ENCODE measurements at regions not wholly inside any gene's neighbourhood (a gene's known extent, or its start where the extent isn't known, plus 50 kb on each side); places are given as distances from the start of the nearest gene placed in this dataset.

- WGBS, 3 donors = 51 to 60% (median 52%) methylated on average over 3 of the region's 3 CpGs
- H3K4me1 ChIP-seq (ENCODE audit: insufficient read depth) = peaks cover 1% of the 10 kb centered on the region
- intact Hi-C loops (cut with DNase I) = no loop called here
- DNase-seq = no peak
- H3K27ac ChIP-seq = no peak overlapping the region
- TF ChIP-seq POLR2A (IDR thresholded peaks at IDR 0.05) (no peak), EP300 (IDR thresholded peaks at IDR 0.05) (no peak)
- H3K27me3 ChIP-seq = no peaks in the 10 kb centered on the region
- H3K4me3 ChIP-seq = no peak overlapping the region
- H3K36me3 ChIP-seq = no peaks in the 10 kb centered on the region
- H3K9me3 ChIP-seq = no peaks in the 10 kb centered on the region
Measured at GRCh38 chr5:33073881-33074327, 362.8 kb downstream of the NPR3 start.

DNA sequence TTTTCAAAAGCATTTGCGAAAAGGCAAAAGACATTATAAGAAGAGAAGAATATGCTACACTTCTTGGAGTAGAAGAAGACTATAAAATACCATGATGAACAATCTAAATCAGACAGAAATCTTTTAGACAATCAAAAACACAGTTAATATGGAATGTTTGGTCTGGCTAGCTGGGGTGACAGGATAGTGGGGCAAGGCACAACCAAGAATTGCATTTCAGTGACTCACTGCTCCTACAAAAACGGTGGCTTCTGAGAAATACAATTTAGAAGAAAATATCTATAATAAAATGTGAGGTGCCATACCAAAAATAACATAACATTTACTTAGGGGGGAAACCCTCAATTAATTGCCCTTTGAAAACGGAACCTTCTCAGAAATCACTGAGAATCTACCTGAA, 363.4 kb downstream of the NPR3 start:
- intact Hi-C loops (cut with DNase I) = no loop called here
- no peak overlapping the region for H3K27ac ChIP-seq
- H3K4me3 ChIP-seq = no peak overlapping the region
- peaks cover 1% of the 10 kb centered on the region for H3K4me1 ChIP-seq (ENCODE audit: insufficient read depth)
- WGBS, 3 donors = 83 to 87% (median 86%) methylated on average over 3 of the region's 3 CpGs
- H3K27me3 ChIP-seq = no peaks in the 10 kb centered on the region
- no peak for DNase-seq
- no peaks in the 10 kb centered on the region for H3K36me3 ChIP-seq
- TF ChIP-seq POLR2A (IDR thresholded peaks at IDR 0.05) (no peak), EP300 (IDR thresholded peaks at IDR 0.05) (no peak)
- TF ChIP-seq, protein P1, sequence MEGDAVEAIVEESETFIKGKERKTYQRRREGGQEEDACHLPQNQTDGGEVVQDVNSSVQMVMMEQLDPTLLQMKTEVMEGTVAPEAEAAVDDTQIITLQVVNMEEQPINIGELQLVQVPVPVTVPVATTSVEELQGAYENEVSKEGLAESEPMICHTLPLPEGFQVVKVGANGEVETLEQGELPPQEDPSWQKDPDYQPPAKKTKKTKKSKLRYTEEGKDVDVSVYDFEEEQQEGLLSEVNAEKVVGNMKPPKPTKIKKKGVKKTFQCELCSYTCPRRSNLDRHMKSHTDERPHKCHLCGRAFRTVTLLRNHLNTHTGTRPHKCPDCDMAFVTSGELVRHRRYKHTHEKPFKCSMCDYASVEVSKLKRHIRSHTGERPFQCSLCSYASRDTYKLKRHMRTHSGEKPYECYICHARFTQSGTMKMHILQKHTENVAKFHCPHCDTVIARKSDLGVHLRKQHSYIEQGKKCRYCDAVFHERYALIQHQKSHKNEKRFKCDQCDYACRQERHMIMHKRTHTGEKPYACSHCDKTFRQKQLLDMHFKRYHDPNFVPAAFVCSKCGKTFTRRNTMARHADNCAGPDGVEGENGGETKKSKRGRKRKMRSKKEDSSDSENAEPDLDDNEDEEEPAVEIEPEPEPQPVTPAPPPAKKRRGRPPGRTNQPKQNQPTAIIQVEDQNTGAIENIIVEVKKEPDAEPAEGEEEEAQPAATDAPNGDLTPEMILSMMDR (IDR thresholded peaks at IDR 0.05) = no peak
- no peaks in the 10 kb centered on the region for H3K9me3 ChIP-seq

DNA sequence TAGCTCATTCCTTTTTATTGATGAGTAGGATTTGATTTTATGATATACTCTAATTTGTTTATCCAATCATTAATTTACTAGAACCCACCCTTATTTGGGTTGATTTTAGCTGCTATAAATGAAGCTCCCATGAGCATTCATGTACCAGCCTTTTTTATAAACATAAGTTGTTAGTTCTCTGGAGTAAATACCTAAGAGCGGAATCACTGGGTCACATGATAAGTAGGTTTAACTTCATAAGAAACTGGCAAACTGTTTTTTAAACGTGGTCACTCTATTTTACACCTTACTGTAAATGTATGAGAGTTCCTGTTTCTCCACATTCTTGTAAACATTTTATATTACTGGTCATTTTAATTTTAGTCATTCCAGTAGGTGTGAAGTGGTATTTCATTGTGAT, 364.6 kb downstream of the NPR3 start:
- Histone ChIP-seq H3K36me3 (no peaks in the 10 kb centered on the region), H3K27ac (no peak overlapping the region), H3K27me3 (no peaks in the 10 kb centered on the region), H3K4me1 (ENCODE audit: insufficient read depth) (peaks cover 1% of the 10 kb centered on the region), H3K9me3 (no peaks in the 10 kb centered on the region), H3K4me3 (no peak overlapping the region)
- intact Hi-C loops (cut with DNase I) = no loop called here
- DNase-seq = no peak
- TF ChIP-seq POLR2A (IDR thresholded peaks at IDR 0.05) (no peak), EP300 (IDR thresholded peaks at IDR 0.05) (no peak)
- TF ChIP-seq, protein P1 (IDR thresholded peaks at IDR 0.05) = no peak
- WGBS, 3 donors = 58 to 75% (median 59%) methylated on average over 2 of the region's 2 CpGs

DNA sequence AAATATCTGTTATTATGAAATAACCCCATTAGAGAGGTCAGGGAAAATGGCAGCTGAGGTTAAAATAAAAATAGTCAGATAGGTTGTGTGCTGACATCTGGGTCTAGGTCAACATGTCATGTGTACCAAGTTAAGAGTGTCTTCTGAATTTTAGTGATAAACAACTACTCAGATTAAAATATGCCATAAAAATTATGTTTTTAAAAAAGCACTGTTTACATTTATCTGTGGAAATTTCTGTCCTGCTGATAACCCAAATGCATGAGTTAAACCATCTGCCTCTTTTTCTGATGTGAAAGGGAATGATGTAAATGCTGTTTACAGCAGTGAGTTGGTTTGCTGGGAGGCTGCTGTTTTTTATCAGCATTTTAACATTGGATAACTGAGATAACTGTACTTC, 361.2 kb upstream of the TARS1 start:
- no peak overlapping the region for H3K4me3 ChIP-seq

DNA sequence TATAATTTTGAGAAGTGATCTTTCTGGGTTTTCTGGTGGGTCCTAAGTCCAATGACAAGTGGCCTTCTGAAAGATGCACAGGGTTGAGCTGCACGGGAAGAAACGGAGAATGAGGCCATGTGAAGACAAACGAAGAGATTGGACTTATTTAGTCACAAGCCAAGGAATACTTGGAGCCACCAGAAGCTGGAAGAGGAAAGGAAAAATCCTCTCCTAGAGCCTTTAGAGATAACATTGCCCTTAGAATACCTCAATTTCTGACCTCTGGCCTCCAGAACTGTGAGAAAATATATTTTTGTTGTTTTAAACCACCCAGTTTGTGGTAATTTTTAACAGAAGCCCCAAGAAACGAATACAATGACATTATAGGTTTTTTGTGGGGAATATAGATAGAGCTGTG, 360.5 kb upstream of the TARS1 start:
- no peaks in the 10 kb centered on the region for H3K27me3 ChIP-seq
- no peaks in the 10 kb centered on the region for H3K36me3 ChIP-seq
- TF ChIP-seq, protein P1 (IDR thresholded peaks at IDR 0.05) = no peak
- TF ChIP-seq EP300 (IDR thresholded peaks at IDR 0.05) = no peak
- no peak for TF ChIP-seq POLR2A (IDR thresholded peaks at IDR 0.05)
- peaks cover 1% of the 10 kb centered on the region for H3K4me1 ChIP-seq (ENCODE audit: insufficient read depth)
- H3K4me3 ChIP-seq = no peak overlapping the region
- H3K27ac ChIP-seq = no peak overlapping the region
- no peak for DNase-seq
- H3K9me3 ChIP-seq = no peaks in the 10 kb centered on the region
- WGBS, 3 donors = 85 to 87% (median 85%) methylated on average over 4 of the region's 4 CpGs
- intact Hi-C loops (cut with DNase I) = no loop called here

More for the DNA sequence above, 361.2 kb upstream of the TARS1 start:
- intact Hi-C loops (cut with DNase I) = no loop called here
- H3K27ac ChIP-seq = no peak overlapping the region
- H3K9me3 ChIP-seq = no peaks in the 10 kb centered on the region
- TF ChIP-seq EP300 (IDR thresholded peaks at IDR 0.05) = no peak
- no peak for TF ChIP-seq POLR2A (IDR thresholded peaks at IDR 0.05)
- TF ChIP-seq, protein P1 (IDR thresholded peaks at IDR 0.05) = no peak
- no peak for DNase-seq
- no peaks in the 10 kb centered on the region for H3K27me3 ChIP-seq
- H3K4me1 ChIP-seq (ENCODE audit: insufficient read depth) = peaks cover 1% of the 10 kb centered on the region
- no peaks in the 10 kb centered on the region for H3K36me3 ChIP-seq

Data from ovary (tissue), 7 donors.